ENCODE measurements at regions not wholly inside any gene's neighbourhood (a gene's known extent, or its start where the extent isn't known, plus 50 kb on each side); places are given as distances from the start of the nearest gene placed in this dataset.
"Not testable (repeated sequence)": the region's sequence is repeated elsewhere in the genome, so short reads cannot be mapped to it uniquely, and the experiment has no call there.

GRCh38 chr7:120191423-120191822 is 81.6 kb upstream of the KCND2 start:
- H3K27ac Mint-ChIP-seq; CTCF ChIA-PET; H3K4me1 Mint-ChIP-seq (ENCODE audit: low read depth); H3K36me3 Mint-ChIP-seq (ENCODE audit: low read depth); H3K4me3 Mint-ChIP-seq; DNase-seq; H3K27me3 Mint-ChIP-seq (ENCODE audit: low read depth); intact Hi-C loops (cut with micrococcal nuclease): not testable (repeated sequence)
- peaks cover 11% of the 10 kb centered on the region for H3K9me3 Mint-ChIP-seq

GRCh38 chr7:120201290-120201689 is 71.7 kb upstream of the KCND2 start:
- H3K27ac Mint-ChIP-seq = no peak overlapping the region
- peaks cover 3% of the 10 kb centered on the region for H3K9me3 Mint-ChIP-seq
- H3K4me3 Mint-ChIP-seq = no peak overlapping the region
- H3K4me1 Mint-ChIP-seq (ENCODE audit: low read depth) = no peaks in the 10 kb centered on the region
- CTCF ChIA-PET = no interaction called here
- no peak for DNase-seq
- no peaks in the 10 kb centered on the region for H3K36me3 Mint-ChIP-seq (ENCODE audit: low read depth)
- intact Hi-C loops (cut with micrococcal nuclease) = no loop called here
- H3K27me3 Mint-ChIP-seq (ENCODE audit: low read depth) = no peaks in the 10 kb centered on the region

- no peaks in the 10 kb centered on the region for H3K4me1 Mint-ChIP-seq (ENCODE audit: low read depth)
- no peak overlapping the region for H3K4me3 Mint-ChIP-seq
- DNase-seq = no peak
- H3K27ac Mint-ChIP-seq = no peak overlapping the region
- intact Hi-C loops (cut with micrococcal nuclease) = no loop called here
- CTCF ChIA-PET = no interaction called here
- peaks cover 10% of the 10 kb centered on the region for H3K9me3 Mint-ChIP-seq
- no peaks in the 10 kb centered on the region for H3K27me3 Mint-ChIP-seq (ENCODE audit: low read depth)
- no peaks in the 10 kb centered on the region for H3K36me3 Mint-ChIP-seq (ENCODE audit: low read depth)
Measured at GRCh38 chr7:120205101-120205500, 67.9 kb upstream of the KCND2 start.

GRCh38 chr7:120207037-120207436 is 65.9 kb upstream of the KCND2 start:
- H3K27ac Mint-ChIP-seq = no peak overlapping the region
- DNase-seq = no peak
- H3K9me3 Mint-ChIP-seq = peaks cover 20% of the 10 kb centered on the region
- H3K36me3 Mint-ChIP-seq (ENCODE audit: low read depth) = no peaks in the 10 kb centered on the region
- CTCF ChIA-PET = no interaction called here
- H3K4me3 Mint-ChIP-seq = no peak overlapping the region
- H3K4me1 Mint-ChIP-seq (ENCODE audit: low read depth) = no peaks in the 10 kb centered on the region
- intact Hi-C loops (cut with micrococcal nuclease) = no loop called here
- H3K27me3 Mint-ChIP-seq (ENCODE audit: low read depth) = no peaks in the 10 kb centered on the region

- Mint-ChIP-seq H3K4me1 (ENCODE audit: low read depth) (no peaks in the 10 kb centered on the region), H3K27ac (no peak overlapping the region), H3K4me3 (no peak overlapping the region), H3K27me3 (ENCODE audit: low read depth) (no peaks in the 10 kb centered on the region), H3K36me3 (ENCODE audit: low read depth) (no peaks in the 10 kb centered on the region), H3K9me3 (peaks cover 10% of the 10 kb centered on the region)
- no peak for DNase-seq
- CTCF ChIA-PET = no interaction called here
- intact Hi-C loops (cut with micrococcal nuclease) = no loop called here
Measured at GRCh38 chr7:120215654-120216053, 57.3 kb upstream of the KCND2 start.

GRCh38 chr7:120216947-120217346 is 56.0 kb upstream of the KCND2 start:
- intact Hi-C loops (cut with micrococcal nuclease) = no loop called here
- no peak overlapping the region for H3K27ac Mint-ChIP-seq
- H3K27me3 Mint-ChIP-seq (ENCODE audit: low read depth) = no peaks in the 10 kb centered on the region
- no peak overlapping the region for H3K4me3 Mint-ChIP-seq
- CTCF ChIA-PET = no interaction called here
- no peaks in the 10 kb centered on the region for H3K4me1 Mint-ChIP-seq (ENCODE audit: low read depth)
- H3K9me3 Mint-ChIP-seq = peaks cover 2% of the 10 kb centered on the region
- H3K36me3 Mint-ChIP-seq (ENCODE audit: low read depth) = no peaks in the 10 kb centered on the region
- DNase-seq = no peak

GRCh38 chr7:120218712-120219111 is 54.3 kb upstream of the KCND2 start:
- no peak overlapping the region for H3K4me3 Mint-ChIP-seq
- H3K9me3 Mint-ChIP-seq = no peaks in the 10 kb centered on the region
- no peak overlapping the region for H3K27ac Mint-ChIP-seq
- DNase-seq = no peak
- intact Hi-C loops (cut with micrococcal nuclease) = no loop called here
- CTCF ChIA-PET = no interaction called here
- no peaks in the 10 kb centered on the region for H3K4me1 Mint-ChIP-seq (ENCODE audit: low read depth)
- no peaks in the 10 kb centered on the region for H3K36me3 Mint-ChIP-seq (ENCODE audit: low read depth)
- no peaks in the 10 kb centered on the region for H3K27me3 Mint-ChIP-seq (ENCODE audit: low read depth)

GRCh38 chr7:120221666-120222065 is 51.3 kb upstream of the KCND2 start:
- intact Hi-C loops (cut with micrococcal nuclease) = no loop called here
- Mint-ChIP-seq H3K9me3 (no peaks in the 10 kb centered on the region), H3K4me3 (no peak overlapping the region), H3K27me3 (ENCODE audit: low read depth) (no peaks in the 10 kb centered on the region), H3K4me1 (ENCODE audit: low read depth) (no peaks in the 10 kb centered on the region), H3K36me3 (ENCODE audit: low read depth) (no peaks in the 10 kb centered on the region), H3K27ac (no peak overlapping the region)
- DNase-seq = no peak
- CTCF ChIA-PET = no interaction called here
